GM19239 (cell line): ENCODE measurements at regions not wholly inside any gene's neighbourhood (a gene's known extent, or its start where the extent isn't known, plus 50 kb on each side); places are given as distances from the start of the nearest gene placed in this dataset.
"Not testable (repeated sequence)": the region's sequence is repeated elsewhere in the genome, so short reads cannot be mapped to it uniquely, and the experiment has no call there.

Experiments
- DNase-seq: peaks from one replicate; pipeline ENCODE4 v3.0.0; 2011; ENCODE audit warnings: low spot score; ENCODE audit not compliant: insufficient read length
- FAIRE-seq: peaks from 2 replicates; lab custom pipeline; 2011; peaks lifted over from hg19 to GRCh38; lab: Jason Lieb, UNC

DNA sequence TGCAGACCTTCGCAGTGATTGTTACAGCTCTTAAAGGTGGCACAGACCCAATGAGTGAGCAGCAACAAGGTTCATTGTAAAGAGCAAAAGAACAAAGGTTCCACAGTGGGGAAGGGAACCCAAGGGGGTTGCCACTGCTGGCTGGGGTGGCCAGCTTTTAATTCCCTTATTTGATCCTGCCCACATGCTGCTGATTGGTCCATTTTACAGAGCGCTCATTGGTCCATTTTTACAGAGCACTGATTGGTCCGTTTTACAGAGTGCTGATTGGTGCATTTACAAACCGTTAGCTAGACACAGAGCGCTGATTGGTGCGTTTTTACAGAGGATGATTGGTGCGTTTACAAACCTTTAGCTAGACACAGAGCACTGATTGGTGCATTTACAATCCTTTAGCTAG, 360.6 kb upstream of the DAB2 start:
- no peak for DNase-seq
- FAIRE-seq, result no peak

DNA sequence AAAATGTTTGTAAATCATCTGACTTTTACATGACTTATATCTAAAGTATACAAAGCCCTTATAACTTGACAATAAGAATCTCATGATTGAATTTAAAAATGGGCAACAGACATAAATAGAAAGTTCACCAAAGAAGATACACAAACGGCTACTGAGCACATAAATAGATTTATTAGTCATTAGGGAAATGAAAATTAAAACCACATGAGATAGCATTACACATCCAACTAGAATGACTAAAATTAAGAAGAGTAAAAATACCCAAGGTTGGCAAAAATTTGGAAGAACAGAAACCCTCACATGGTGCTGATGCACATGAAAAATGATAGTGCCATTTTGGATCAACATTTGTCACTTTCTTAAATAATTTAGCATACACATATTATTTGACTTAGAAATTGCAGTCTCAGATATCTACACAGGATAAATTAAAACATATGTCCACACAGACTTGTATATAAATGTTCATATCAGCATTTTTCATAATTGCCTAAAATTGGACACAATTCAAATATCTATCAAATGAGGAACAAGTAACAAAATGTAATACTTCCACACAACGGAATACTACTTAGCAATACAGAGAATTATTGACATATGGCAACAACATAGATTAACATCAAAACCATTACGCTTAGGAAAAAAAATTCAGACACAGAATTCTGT, 359.1 kb upstream of the DAB2 start:
- DNase-seq (no peak), FAIRE-seq (no peak)

- DNase-seq (no peak), FAIRE-seq (no peak)
Observed at GRCh38 chr5:39780347-39780746, 355.6 kb upstream of the DAB2 start.

DNA sequence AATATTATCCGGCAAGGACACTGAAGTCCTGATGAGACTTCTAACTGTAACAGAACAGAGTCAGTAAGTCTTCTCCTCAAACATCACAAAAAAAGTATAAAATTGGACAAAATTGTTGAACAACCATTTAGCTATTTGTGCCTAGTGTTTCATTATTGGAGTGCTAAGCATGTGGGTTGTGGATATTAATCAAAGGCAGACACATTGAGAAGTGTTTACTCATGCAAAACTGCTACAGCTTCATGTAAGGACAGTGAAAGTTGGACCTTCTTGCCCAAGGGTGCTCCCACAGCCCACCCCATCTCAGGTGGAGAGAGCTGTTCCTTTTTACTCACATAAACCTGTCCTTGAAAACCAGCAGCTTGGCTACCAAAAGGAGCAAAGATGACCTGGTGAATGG, 355.1 kb upstream of the DAB2 start:
- FAIRE-seq, result no peak
- DNase-seq, result no peak

GRCh38 chr5:39775797-39776365, 351.1 kb upstream of the DAB2 start:
- no peak for FAIRE-seq
- DNase-seq, result no peak

DNA sequence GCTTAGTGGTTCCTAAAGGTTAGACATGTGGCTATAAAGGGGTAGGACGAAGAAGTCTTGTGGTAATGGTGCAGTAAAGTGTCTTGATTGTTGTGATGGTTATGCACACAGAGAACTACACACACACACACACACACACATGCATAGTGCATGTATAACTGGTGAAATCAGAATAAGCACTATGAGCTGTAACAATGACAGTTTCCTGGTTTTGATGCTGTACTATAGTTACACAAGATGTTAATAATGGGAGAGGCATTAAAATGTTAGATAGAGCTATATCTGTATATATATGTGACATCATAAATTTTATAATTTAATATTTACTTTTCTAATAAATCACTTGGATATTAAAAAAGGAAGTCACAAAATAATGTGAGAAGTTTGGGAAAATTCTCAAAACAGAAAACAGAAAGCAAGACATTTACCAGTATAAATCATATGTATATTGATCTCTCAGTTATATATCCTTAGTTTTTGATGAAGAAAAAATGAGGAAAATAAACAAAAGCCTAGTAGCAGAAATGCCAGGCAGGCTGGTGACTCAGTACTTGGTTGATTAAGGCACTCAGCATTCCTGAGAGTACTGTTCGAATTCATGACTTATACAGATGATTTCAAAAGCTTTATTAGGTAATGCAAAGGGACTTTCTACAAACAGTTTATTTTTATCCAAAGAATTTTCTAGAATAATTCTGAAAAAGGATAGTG, 350.5 kb upstream of the DAB2 start:
- DNase-seq, result no peak
- FAIRE-seq, result no peak

DNA sequence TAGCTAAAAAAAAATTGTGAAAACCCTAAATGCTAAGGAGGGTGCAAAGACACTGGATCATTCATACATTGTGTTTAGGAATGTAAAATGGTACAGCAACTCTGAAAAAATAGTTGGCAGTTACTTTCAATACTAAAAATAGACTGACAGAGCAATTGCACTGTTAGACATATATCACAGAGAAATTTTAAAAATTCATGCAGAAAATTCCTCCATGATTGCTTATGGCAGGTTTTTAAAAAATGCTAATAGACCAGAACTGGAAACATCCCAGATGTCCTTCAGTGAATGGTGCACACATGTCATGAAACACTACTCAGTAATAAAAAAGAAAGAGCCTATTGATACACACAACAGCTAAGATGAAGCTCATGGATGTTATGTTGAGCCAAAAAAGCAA, 349.8 kb upstream of the DAB2 start:
- FAIRE-seq (no peak), DNase-seq (no peak)

DNA sequence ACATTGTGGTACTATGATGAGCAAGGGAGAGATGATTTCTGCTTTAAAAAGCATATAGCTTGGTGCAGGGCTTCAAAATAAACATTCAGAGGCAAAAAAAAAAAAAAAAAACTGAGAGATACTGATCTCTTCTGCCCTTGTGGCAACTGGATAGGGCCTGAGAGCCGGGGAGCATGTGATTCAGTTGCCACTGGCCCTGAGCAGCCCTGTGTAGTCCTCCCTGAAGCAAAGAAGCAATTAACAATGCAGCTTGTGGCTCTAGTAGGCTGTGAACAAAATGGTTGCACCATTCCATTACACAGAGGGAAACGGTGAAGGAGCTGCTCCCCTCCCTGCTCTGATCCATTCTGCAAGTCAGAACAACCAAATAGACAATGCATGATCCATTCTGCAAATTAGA, 347.5 kb upstream of the DAB2 start:
- DNase-seq, result no peak
- FAIRE-seq, result no peak

- FAIRE-seq (no peak), DNase-seq (no peak)
Observed at GRCh38 chr5:39767916-39768315, 343.1 kb upstream of the DAB2 start.

DNA sequence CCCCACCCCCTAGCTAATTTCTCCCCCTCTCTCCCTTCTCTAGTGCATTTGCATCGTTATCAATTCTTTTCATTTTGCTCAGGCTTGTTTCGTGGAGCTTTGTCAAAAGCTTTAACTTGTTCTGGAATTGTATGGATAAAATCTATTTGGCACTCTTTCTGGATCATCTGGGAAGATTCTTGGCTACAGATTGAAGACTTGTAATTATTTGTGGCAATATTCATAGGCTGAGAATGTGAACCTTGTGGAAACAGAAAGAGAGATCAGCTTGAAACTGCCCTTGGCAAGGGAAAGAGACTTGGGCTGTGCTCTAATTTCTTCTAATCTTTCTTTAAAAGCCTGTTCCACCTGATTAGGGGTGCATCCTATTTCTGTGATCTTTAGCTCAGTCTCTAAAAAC, 340.6 kb upstream of the DAB2 start:
- FAIRE-seq (no peak), DNase-seq (no peak)

DNA sequence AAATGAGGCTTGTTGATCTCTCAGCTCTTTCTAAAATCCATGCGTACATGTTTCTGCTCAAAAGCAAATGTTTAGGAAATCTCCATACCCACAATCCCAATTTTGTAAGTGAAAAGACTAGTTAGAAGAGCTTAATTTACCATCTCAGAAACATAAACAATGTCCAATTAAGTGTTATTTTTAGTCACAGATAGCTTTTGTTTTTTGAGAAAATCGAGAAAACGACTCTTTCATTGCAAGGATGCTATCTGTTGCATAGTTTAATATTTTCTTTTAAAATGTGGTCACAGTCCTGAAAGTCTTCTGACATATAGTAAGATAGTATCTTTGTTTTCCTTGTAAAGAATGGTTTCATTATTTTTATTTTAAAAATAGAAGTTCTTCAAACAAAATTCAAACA, 338.0 kb upstream of the DAB2 start:
- FAIRE-seq (no peak), DNase-seq (no peak)

GRCh38 chr5:39761199-39761950, 336.6 kb upstream of the DAB2 start:
- DNase-seq, result no peak
- FAIRE-seq, result no peak

DNA sequence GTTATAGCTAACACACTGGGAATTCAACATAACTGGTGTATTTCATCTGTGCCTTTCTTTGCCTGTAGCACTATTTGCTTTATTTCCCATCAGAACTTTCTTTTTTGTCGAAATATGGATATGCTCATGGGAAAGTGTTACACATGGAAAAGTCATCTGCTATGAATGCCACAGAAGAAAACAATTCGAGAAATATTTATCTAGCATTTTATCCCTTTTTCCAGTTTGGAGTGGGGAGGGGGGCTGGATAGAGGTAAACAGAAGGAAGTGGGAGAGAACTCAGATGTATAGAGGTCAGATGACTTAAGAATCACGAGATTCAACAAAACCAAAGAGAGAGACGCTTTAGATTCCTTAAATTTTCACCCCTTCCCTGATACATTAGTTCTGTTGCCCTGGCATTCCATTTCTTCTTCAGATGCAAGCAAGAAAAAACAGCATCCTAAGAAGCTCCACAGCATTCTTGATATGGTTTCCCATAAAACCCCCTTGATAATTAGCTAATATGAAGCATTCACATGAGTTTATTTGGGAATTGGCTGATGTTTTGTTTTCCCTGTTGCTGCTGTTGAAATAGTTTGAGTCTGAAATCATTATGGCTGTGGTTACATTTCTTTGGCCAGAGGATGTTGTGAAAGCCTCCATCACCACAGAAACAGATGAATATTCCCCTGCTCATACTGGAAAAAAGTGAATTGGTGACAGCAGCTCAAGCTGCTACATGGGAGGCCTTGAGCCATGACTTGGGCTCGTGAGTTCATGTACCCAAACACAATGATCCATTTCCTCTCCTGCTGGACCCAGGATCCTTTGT, 335.8 kb upstream of the DAB2 start:
- FAIRE-seq (no peak), DNase-seq (no peak)

- no peak for DNase-seq
- no peak for FAIRE-seq
Observed at GRCh38 chr5:39759701-39760100, 334.9 kb upstream of the DAB2 start.

- FAIRE-seq (no peak), DNase-seq (no peak)
Observed at GRCh38 chr5:39758426-39758825, 333.6 kb upstream of the DAB2 start.

DNA sequence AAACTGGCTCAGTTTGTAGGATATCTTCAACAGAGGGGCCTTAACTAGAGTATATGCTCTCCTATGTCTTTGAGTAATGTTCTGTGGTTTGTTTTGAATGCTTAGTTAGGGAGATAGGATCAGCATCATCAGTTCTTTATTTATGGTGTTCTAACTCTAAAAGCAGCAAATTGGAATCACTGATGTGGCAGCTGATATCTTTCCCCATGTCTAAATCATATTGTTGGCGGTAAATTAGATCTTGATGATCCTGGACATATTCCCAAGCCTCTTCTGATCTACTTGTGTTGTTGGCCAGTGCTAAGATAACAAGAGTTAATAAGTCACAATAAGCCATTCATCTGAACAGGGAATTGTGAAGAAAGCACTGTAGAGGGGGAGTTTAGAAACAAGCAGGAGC, 332.4 kb upstream of the DAB2 start:
- DNase-seq (no peak), FAIRE-seq (no peak)

DNA sequence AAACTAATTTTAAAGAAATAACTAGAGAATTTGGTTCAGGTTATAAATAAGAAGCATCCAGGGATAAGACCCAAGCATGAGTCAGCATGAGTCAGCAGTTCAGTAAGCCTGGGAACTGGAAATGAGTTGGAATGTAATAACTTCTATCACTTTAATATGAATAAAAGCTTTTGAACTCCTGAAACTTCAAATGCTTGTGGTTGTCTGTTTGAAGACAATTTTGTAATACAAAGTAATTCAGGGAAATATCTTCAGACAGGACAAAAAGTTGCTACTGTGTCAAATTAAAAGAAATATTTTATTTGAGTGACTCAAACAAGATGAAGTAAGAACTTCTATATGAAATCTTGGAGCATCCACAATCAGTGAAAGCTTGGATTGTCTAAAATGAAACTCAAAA, 331.2 kb upstream of the DAB2 start:
- FAIRE-seq (no peak), DNase-seq (no peak)

GRCh38 chr5:39755452-39755851, 330.7 kb upstream of the DAB2 start:
- no peak for FAIRE-seq
- no peak for DNase-seq

DNA sequence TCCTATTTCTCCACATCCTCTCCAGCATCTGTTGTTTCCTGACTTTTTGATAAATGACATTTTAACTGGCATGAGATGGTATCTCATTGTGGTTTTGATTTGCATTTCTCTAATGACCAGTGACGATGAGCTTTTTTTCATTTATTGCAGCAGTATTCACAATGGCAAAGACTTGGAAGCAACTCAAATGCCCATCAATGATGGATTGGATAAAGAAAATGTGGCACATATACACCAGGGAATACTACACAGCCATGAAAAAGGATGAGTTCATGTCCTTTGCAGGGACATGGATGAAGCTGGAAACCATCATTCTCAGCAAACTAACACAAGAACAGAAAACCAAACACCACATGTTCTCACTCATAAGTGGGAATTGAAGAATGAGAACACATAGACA, 329.0 kb upstream of the DAB2 start:
- FAIRE-seq, DNase-seq: not testable (repeated sequence)

DNA sequence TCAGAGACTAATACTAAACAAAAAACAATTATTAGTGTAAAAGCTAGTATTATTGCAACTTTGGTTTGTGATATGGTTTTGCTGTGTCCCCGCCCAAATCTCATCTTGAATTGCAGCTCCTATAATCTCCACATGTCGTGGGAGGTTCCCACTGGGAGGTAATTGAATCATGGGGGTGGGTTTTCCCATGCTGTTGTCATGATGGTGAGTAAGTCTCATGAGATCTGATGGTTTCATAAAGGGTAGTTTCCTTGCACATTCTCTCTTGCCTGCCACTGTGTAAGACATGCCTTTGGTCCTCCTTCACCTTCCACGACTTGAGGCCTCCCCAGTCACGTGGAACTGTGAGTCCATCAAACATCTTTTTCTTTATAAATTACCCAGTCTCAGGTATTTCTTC, 325.9 kb upstream of the DAB2 start:
- FAIRE-seq (no peak), DNase-seq (no peak)
